ENCODE measurements at regions not wholly inside any gene's neighbourhood (a gene's known extent, or its start where the extent isn't known, plus 50 kb on each side); places are given as distances from the start of the nearest gene placed in this dataset.

DNA sequence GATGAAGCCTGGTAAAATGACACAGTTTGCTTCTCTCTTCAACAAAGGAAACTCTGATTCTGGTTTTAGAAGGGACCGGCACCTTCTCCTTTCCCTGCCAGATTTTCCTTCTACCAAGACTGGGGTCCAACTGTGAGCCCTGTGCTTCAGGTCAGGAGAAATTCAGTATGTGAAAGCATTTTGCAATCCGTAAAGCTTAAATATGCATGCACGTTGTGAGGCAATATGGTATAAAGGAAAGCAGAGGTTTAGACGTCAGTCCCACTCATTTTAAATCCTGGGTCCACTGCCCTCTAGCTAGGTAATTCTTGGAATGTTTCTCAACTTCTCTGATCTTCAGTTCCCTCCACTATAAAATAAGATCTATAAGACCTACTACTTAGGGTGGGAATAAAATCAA lies 359.0 kb upstream of the NPSR1 start:
- no peak overlapping the region for H3K4me3 Mint-ChIP-seq
- no peaks in the 10 kb centered on the region for H3K36me3 Mint-ChIP-seq (ENCODE audit: low read depth)
- H3K4me1 Mint-ChIP-seq (ENCODE audit: low read depth): no peaks in the 10 kb centered on the region
- no peaks in the 10 kb centered on the region for H3K9me3 Mint-ChIP-seq
- H3K27ac Mint-ChIP-seq: no peak overlapping the region
- no peaks in the 10 kb centered on the region for H3K27me3 Mint-ChIP-seq (ENCODE audit: low read depth)

GRCh38 chr7:34307540-34307939 lies 350.5 kb upstream of the NPSR1 start:
- no peak overlapping the region for H3K27ac Mint-ChIP-seq
- H3K36me3 Mint-ChIP-seq (ENCODE audit: low read depth): no peaks in the 10 kb centered on the region
- H3K9me3 Mint-ChIP-seq: peaks cover 3% of the 10 kb centered on the region
- H3K4me1 Mint-ChIP-seq (ENCODE audit: low read depth): no peaks in the 10 kb centered on the region
- no peaks in the 10 kb centered on the region for H3K27me3 Mint-ChIP-seq (ENCODE audit: low read depth)
- no peak overlapping the region for H3K4me3 Mint-ChIP-seq

GRCh38 chr7:34308595-34308994 lies 349.4 kb upstream of the NPSR1 start:
- H3K4me1 Mint-ChIP-seq (ENCODE audit: low read depth): no peaks in the 10 kb centered on the region
- no peaks in the 10 kb centered on the region for H3K27me3 Mint-ChIP-seq (ENCODE audit: low read depth)
- no peak overlapping the region for H3K27ac Mint-ChIP-seq

GRCh38 chr7:34309116-34309515 lies 348.9 kb upstream of the NPSR1 start:
- H3K4me3 Mint-ChIP-seq: no peak overlapping the region
- H3K36me3 Mint-ChIP-seq (ENCODE audit: low read depth): no peaks in the 10 kb centered on the region
- H3K4me1 Mint-ChIP-seq (ENCODE audit: low read depth): no peaks in the 10 kb centered on the region

More at GRCh38 chr7:34308595-34308994, 349.4 kb upstream of the NPSR1 start:
- Mint-ChIP-seq H3K36me3 (ENCODE audit: low read depth) (no peaks in the 10 kb centered on the region), H3K4me3 (no peak overlapping the region), H3K9me3 (peaks cover 8% of the 10 kb centered on the region)

GRCh38 chr7:34309584-34309983 lies 348.4 kb upstream of the NPSR1 start:
- Mint-ChIP-seq H3K36me3 (ENCODE audit: low read depth) (no peaks in the 10 kb centered on the region), H3K4me1 (ENCODE audit: low read depth) (no peaks in the 10 kb centered on the region), H3K27me3 (ENCODE audit: low read depth) (no peaks in the 10 kb centered on the region), H3K4me3 (no peak overlapping the region), H3K9me3 (peaks cover 8% of the 10 kb centered on the region), H3K27ac (no peak overlapping the region)

More at GRCh38 chr7:34309116-34309515, 348.9 kb upstream of the NPSR1 start:
- H3K27me3 Mint-ChIP-seq (ENCODE audit: low read depth): no peaks in the 10 kb centered on the region
- peaks cover 8% of the 10 kb centered on the region for H3K9me3 Mint-ChIP-seq
- H3K27ac Mint-ChIP-seq: no peak overlapping the region

GRCh38 chr7:34311591-34311990 lies 346.4 kb upstream of the NPSR1 start:
- Mint-ChIP-seq H3K27me3 (ENCODE audit: low read depth) (no peaks in the 10 kb centered on the region), H3K4me1 (ENCODE audit: low read depth) (no peaks in the 10 kb centered on the region), H3K36me3 (ENCODE audit: low read depth) (no peaks in the 10 kb centered on the region), H3K9me3 (peaks cover 8% of the 10 kb centered on the region), H3K27ac (no peak overlapping the region), H3K4me3 (no peak overlapping the region)

DNA sequence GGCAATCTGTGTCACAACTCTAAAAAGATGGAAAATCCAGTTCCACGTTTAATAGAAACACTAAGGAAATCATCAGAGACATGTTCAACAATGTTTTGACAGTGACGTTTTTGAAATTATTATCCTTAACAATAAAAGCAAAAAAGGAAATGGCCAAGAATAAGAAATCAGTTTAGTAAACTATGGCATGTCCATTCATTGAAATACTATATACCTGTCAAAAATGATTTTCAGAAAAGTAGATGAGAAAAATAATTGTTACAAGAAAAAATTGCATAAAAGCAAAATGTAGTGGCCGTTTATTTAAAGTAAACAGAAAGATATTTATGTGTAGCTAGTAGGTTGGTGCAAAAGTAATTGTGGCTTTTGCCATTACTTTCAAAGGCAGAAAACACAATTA lies 345.4 kb upstream of the NPSR1 start:
- Mint-ChIP-seq H3K36me3 (ENCODE audit: low read depth) (no peaks in the 10 kb centered on the region), H3K9me3 (peaks cover 8% of the 10 kb centered on the region), H3K27ac (no peak overlapping the region), H3K4me1 (ENCODE audit: low read depth) (no peaks in the 10 kb centered on the region), H3K27me3 (ENCODE audit: low read depth) (no peaks in the 10 kb centered on the region), H3K4me3 (no peak overlapping the region)

DNA sequence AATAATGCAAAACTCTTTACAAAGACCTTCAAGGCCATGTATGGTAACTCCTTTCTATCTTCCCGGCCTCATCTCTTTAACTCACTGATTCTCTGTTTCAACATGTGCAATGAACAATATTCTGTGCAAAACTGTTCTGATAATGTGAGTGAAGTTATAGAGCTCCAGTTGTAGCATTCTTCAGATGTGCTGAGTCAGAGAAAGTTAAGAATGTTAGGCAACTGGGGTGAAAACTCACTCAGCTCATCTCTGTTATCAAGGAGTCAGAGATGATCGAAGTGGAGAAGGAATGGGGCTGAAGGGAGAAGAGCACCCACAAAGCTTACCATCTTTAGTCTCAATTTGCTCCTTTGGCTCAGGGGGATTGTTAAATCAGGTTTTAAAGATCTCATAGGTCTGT lies 344.7 kb upstream of the NPSR1 start:
- Mint-ChIP-seq H3K27me3 (ENCODE audit: low read depth) (no peaks in the 10 kb centered on the region), H3K4me3 (no peak overlapping the region), H3K36me3 (ENCODE audit: low read depth) (no peaks in the 10 kb centered on the region), H3K27ac (no peak overlapping the region), H3K9me3 (peaks cover 8% of the 10 kb centered on the region), H3K4me1 (ENCODE audit: low read depth) (no peaks in the 10 kb centered on the region)

DNA sequence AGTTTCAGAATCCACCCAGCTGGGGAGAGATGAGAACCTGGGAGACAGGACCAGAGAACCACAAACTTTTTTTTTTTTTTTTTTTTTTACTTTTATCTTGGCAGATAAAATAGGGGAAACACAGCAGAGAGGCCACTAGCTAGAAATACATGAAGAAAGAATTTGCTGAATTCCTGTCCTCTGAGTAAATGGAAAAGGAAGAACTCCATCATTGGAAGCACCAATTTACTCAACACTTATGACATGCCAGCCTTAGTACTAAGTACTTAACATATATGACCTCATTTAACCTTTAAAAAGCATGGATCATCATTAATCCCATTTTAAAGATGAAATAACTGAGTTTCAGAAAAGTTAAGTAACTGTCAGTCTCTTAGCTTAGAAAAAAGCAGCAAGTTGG lies 343.0 kb upstream of the NPSR1 start:
- no peaks in the 10 kb centered on the region for H3K4me1 Mint-ChIP-seq (ENCODE audit: low read depth)
- no peaks in the 10 kb centered on the region for H3K27me3 Mint-ChIP-seq (ENCODE audit: low read depth)
- H3K9me3 Mint-ChIP-seq: peaks cover 8% of the 10 kb centered on the region
- H3K36me3 Mint-ChIP-seq (ENCODE audit: low read depth): no peaks in the 10 kb centered on the region
- no peak overlapping the region for H3K27ac Mint-ChIP-seq
- H3K4me3 Mint-ChIP-seq: no peak overlapping the region

DNA sequence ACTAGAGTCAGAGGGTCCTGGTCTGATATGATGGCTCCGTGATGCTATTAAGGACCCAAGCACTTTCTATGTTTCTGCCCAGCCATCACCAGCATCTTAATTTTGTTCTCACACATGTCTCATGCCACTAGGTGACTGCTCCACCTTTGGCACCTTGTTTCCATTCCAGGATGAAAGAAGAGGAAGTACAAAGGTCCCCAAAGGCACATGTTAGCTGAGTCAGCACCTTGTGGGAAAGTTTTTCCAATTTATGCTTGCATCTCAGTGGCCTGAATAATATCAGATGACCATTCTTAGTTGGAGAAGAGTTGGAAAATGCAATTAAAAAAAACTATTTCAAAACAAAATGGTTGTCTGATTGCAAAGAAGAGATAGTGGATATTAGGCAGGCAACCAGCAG lies 341.0 kb upstream of the NPSR1 start:
- no peaks in the 10 kb centered on the region for H3K36me3 Mint-ChIP-seq (ENCODE audit: low read depth)
- no peak overlapping the region for H3K4me3 Mint-ChIP-seq
- H3K27ac Mint-ChIP-seq: no peak overlapping the region
- peaks cover 5% of the 10 kb centered on the region for H3K27me3 Mint-ChIP-seq (ENCODE audit: low read depth)
- peaks cover 6% of the 10 kb centered on the region for H3K4me1 Mint-ChIP-seq (ENCODE audit: low read depth)
- peaks cover 6% of the 10 kb centered on the region for H3K9me3 Mint-ChIP-seq

- H3K4me1 Mint-ChIP-seq (ENCODE audit: low read depth): peaks cover 6% of the 10 kb centered on the region
- peaks cover 5% of the 10 kb centered on the region for H3K27me3 Mint-ChIP-seq (ENCODE audit: low read depth)
- no peaks in the 10 kb centered on the region for H3K36me3 Mint-ChIP-seq (ENCODE audit: low read depth)
- no peaks in the 10 kb centered on the region for H3K9me3 Mint-ChIP-seq
- H3K27ac Mint-ChIP-seq: no peak overlapping the region
- H3K4me3 Mint-ChIP-seq: no peak overlapping the region
These were observed 337.6 kb upstream of the NPSR1 start for GRCh38 chr7:34320412-34320811.

DNA sequence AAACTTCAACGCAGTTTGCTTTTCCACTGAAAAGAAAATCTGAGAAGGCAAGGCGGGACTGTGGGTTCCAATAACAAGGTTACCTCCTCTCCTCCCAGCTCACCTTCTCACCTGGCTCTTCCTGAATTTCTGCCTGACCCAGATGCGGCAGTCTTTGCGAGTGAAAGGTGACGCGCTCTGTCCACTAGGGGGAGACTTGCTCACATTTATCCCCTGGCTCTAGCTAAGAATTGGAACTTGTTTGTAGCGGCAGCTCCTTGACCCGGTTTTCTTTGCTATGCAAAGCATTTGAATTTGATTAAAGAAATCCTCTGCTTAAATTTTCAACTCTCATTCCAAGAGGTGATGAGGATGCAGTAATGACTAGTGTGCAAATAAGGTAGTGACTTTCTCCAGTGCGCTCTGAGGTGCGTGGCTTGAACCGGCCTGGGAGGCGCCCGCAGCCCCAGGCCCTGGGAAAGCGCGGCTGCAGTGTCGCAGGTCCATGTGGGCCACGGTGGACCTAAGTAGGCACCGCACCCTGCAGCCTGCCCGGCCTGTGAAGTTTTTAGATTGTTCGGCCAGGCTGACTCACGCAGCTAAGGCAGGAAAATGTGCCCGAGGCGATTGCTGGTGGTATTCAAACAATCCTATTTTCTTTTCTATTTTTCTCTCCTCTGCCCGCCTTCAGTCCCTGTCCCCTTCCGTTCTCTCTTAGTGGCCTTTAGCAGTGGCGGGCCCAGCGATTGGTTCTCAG lies 336.9 kb upstream of the NPSR1 start:
- Mint-ChIP-seq H3K9me3 (no peaks in the 10 kb centered on the region), H3K36me3 (ENCODE audit: low read depth) (no peaks in the 10 kb centered on the region), H3K27ac (no peak overlapping the region), H3K27me3 (ENCODE audit: low read depth) (peaks cover 5% of the 10 kb centered on the region), H3K4me3 (no peak overlapping the region), H3K4me1 (ENCODE audit: low read depth) (peaks cover 6% of the 10 kb centered on the region)

DNA sequence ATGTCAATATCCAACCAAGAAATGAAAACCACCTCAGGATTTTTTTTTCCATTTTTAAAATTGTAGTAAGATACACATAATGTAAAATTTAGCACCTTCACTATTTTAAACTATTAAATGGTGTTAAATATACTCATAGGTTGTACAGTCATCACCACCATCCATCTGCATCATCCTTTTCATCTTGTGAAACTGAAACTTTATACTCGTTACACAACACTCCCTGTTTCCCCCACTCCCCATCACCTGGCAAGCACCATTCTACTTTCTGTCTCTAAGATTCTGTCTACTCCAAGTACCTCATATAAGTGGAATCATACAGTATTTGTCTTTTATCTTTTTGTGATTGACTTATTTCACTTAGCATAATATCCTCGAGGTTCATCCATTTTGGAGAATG lies 335.2 kb upstream of the NPSR1 start:
- peaks cover 6% of the 10 kb centered on the region for H3K4me1 Mint-ChIP-seq (ENCODE audit: low read depth)
- H3K4me3 Mint-ChIP-seq: no peak overlapping the region
- H3K9me3 Mint-ChIP-seq: no peaks in the 10 kb centered on the region
- no peaks in the 10 kb centered on the region for H3K36me3 Mint-ChIP-seq (ENCODE audit: low read depth)
- H3K27ac Mint-ChIP-seq: no peak overlapping the region
- H3K27me3 Mint-ChIP-seq (ENCODE audit: low read depth): peaks cover 5% of the 10 kb centered on the region

- Mint-ChIP-seq H3K4me1 (ENCODE audit: low read depth) (no peaks in the 10 kb centered on the region), H3K4me3 (no peak overlapping the region), H3K27ac (no peak overlapping the region), H3K9me3 (no peaks in the 10 kb centered on the region), H3K36me3 (ENCODE audit: low read depth) (no peaks in the 10 kb centered on the region), H3K27me3 (ENCODE audit: low read depth) (no peaks in the 10 kb centered on the region)
These were observed 330.3 kb upstream of the NPSR1 start for GRCh38 chr7:34327681-34328080.

DNA sequence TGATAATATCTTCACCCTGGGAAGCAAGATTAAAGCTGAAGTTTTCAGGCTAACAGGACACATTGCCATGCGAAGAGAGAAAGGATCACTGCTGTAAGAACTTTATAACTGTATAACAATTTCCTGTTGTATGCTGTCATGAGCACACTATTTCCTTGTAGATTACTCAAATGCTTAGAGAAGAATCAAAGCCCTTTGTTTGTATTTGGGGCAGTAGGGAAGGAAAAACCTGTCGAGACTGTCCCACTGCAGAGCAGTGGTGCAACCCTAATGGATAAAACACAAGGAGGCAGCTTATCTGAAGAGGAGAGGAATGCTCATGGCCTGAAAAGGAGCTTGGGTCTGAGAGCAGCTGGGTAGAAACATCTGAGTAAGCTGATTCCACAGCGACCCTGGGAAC lies 327.7 kb upstream of the NPSR1 start:
- Mint-ChIP-seq H3K9me3 (no peaks in the 10 kb centered on the region), H3K36me3 (ENCODE audit: low read depth) (no peaks in the 10 kb centered on the region), H3K27ac (no peak overlapping the region), H3K4me3 (no peak overlapping the region), H3K4me1 (ENCODE audit: low read depth) (no peaks in the 10 kb centered on the region), H3K27me3 (ENCODE audit: low read depth) (no peaks in the 10 kb centered on the region)

DNA sequence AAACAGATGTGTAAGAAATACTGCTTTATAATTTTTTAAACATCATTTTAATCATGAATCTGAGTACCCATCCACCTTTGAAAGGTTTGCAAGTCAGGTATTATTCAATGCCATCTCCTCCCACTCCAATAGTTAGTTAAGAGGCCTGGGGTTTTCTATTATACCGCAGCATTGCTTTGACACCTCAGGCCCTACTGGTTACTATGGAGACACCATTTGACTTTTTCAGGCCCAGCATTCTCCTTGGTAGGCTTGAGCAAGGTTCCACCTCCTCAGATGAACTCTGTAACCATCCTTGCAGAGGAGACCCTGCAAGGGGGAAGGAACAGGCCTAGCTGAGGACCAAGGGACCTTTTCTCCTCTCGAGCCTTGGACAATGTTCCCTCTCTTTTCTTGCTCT lies 326.9 kb upstream of the NPSR1 start:
- H3K27me3 Mint-ChIP-seq (ENCODE audit: low read depth): no peaks in the 10 kb centered on the region
- H3K4me3 Mint-ChIP-seq: no peak overlapping the region
- H3K27ac Mint-ChIP-seq: no peak overlapping the region
- no peaks in the 10 kb centered on the region for H3K36me3 Mint-ChIP-seq (ENCODE audit: low read depth)
- no peaks in the 10 kb centered on the region for H3K4me1 Mint-ChIP-seq (ENCODE audit: low read depth)
- H3K9me3 Mint-ChIP-seq: no peaks in the 10 kb centered on the region
